Natural killer cell (primary cell): ENCODE measurements at regions not wholly inside any gene's neighbourhood (a gene's known extent, or its start where the extent isn't known, plus 50 kb on each side); places are given as distances from the start of the nearest gene placed in this dataset.

Experiments used
- ATAC-seq, 3 donors: fragments of 150-1000 bp in 2 of 3; fragments of 200-7000 bp in 1 of 3; cut with Tn5 transposase; 1 replicate in 1 of 3; 2 replicates in 2 of 3; pipeline ENCODE4 v1.10.0; 2021; ENCODE audit warnings: mild to moderate bottlenecking in 2 of 3, moderate library complexity in 2 of 3
- DNase-seq, 2 donors: peaks; one replicate each; pipeline versions ENCODE4 v3.0.0 to v3.0.0-alpha.2; 2013 to 2021; ENCODE audit warnings: mixed read lengths in 1 of 2
- H3K27ac ChIP-seq: one replicate; pipeline ENCODE4 v1.5.1; 2013; ENCODE audit warnings: mild to moderate bottlenecking, low read length
- H3K27me3 ChIP-seq: one replicate; pipeline ENCODE4 v1.6.1; 2013; ENCODE audit warnings: low read length; ENCODE audit not compliant: control insufficient read depth, insufficient read depth
- H3K36me3 ChIP-seq: one replicate; pipeline ENCODE4 v1.6.1; 2013; ENCODE audit warnings: low read length; ENCODE audit not compliant: control insufficient read depth, insufficient read depth
- H3K4me1 ChIP-seq: one replicate; pipeline ENCODE4 v1.6.1; 2013; ENCODE audit warnings: low read length; ENCODE audit not compliant: control insufficient read depth, insufficient read depth
- H3K4me3 ChIP-seq: one replicate; pipeline ENCODE4 v1.5.1; 2013; ENCODE audit warnings: low read length
- H3K9me3 ChIP-seq: one replicate; pipeline ENCODE4 v1.6.1; 2013; ENCODE audit warnings: low read length; ENCODE audit not compliant: control insufficient read depth, insufficient read depth
- H3K27ac Mint-ChIP-seq, 2 donors: one replicate each; pipeline ENCODE4 v1.8.0; 2022; ENCODE audit warnings: mild to moderate bottlenecking in 2 of 2, mixed read lengths in 2 of 2, moderate library complexity in 1 of 2
- H3K27me3 Mint-ChIP-seq, 2 donors: one replicate each; pipeline ENCODE4 v1.8.0; 2022; ENCODE audit warnings: low read depth in 2 of 2, mixed read lengths in 2 of 2
- H3K36me3 Mint-ChIP-seq: one replicate; pipeline ENCODE4 v1.8.0; 2022; ENCODE audit warnings: mixed read lengths
- H3K4me1 Mint-ChIP-seq, 2 donors: one replicate each; pipeline ENCODE4 v1.8.0; 2022; ENCODE audit warnings: mixed read lengths in 2 of 2
- H3K4me3 Mint-ChIP-seq: one replicate; pipeline ENCODE4 v1.8.0; 2022; ENCODE audit warnings: mild to moderate bottlenecking, moderate library complexity, mixed read lengths
- H3K9me3 Mint-ChIP-seq, 2 donors: one replicate each; pipeline ENCODE4 v1.8.0; 2022; ENCODE audit warnings: mixed read lengths in 2 of 2
- WGBS: methylation state at CpG from one replicate; pipeline ENCODE4 v1.1.7; 2013; ENCODE audit warnings: missing lambda C conversion rate; ENCODE audit not compliant: insufficient coverage; 5-methylcytosine and 5-hydroxymethylcytosine counted together
- intact Hi-C: fragments of 100-400 bp; cut with micrococcal nuclease; formaldehyde crosslinking; loops from one replicate; pipeline ENCODE4 v1.14.2; 2022
- TF ChIP-seq, protein P1 (sequence below): fragments of 200-600 bp; IDR thresholded peaks from one replicate; pipeline ENCODE4 v1.8.0; 2022; ENCODE audit warnings: antibody characterized with exemption

DNA sequence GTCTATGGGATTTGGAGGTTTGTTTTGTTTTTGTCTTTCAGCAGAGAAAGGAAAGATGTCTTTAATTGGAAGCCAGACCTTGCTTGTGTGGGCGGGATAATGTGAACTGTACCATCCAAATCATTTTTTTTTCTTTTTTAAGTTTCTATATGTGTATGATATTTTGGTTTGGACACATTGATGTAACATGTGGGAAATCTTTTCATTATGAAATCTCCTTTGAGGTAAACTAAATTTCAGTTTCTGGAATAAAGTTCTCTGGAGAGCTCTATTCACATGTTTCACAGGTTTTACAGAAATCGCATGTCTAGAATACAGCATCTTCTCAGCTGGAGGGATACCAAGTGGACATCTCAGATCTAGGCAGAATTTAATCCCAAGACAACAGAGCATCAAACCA is 451.5 kb upstream of the MDFIC2 start:
- TF ChIP-seq, protein P1, sequence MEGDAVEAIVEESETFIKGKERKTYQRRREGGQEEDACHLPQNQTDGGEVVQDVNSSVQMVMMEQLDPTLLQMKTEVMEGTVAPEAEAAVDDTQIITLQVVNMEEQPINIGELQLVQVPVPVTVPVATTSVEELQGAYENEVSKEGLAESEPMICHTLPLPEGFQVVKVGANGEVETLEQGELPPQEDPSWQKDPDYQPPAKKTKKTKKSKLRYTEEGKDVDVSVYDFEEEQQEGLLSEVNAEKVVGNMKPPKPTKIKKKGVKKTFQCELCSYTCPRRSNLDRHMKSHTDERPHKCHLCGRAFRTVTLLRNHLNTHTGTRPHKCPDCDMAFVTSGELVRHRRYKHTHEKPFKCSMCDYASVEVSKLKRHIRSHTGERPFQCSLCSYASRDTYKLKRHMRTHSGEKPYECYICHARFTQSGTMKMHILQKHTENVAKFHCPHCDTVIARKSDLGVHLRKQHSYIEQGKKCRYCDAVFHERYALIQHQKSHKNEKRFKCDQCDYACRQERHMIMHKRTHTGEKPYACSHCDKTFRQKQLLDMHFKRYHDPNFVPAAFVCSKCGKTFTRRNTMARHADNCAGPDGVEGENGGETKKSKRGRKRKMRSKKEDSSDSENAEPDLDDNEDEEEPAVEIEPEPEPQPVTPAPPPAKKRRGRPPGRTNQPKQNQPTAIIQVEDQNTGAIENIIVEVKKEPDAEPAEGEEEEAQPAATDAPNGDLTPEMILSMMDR, result no peak
- ATAC-seq, result no peak
- Mint-ChIP-seq H3K9me3 (no peaks in the 10 kb centered on the region), H3K27ac (no peak overlapping the region), H3K4me1 (no peaks in the 10 kb centered on the region), H3K4me3 (no peak overlapping the region), H3K27me3 (no peaks in the 10 kb centered on the region), H3K36me3 (no peaks in the 10 kb centered on the region)
- Histone ChIP-seq H3K36me3 (no peaks in the 10 kb centered on the region), H3K27me3 (no peaks in the 10 kb centered on the region), H3K27ac (no peak overlapping the region), H3K4me1 (no peaks in the 10 kb centered on the region), H3K4me3 (no peak overlapping the region), H3K9me3 (no peaks in the 10 kb centered on the region)
- WGBS, result 95% methylated on average over 1 of the region's 2 CpGs
- no peak for DNase-seq
- intact Hi-C loops, result no loop called here

DNA sequence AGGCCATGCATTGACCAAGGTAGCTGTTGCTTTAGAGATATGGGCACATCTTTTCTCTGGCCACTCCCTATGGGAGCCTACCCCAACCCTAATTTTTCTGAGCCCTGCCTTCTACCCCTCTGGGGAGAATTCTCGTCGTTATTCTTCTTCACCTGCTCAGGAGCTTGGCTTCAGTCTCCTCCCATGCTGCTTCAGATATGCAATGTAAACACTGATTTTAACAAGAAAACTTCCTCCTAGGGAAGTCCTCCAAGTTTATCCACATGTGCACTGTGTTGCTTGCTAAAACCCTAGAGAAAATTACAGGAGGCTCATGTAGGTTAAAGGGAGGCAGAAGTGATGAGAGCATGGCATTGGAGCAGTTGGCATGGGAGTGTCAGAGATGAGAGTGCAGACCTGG is 445.2 kb upstream of the MDFIC2 start:
- no peak for ATAC-seq
- no peaks in the 10 kb centered on the region for H3K4me1 ChIP-seq
- Mint-ChIP-seq H3K27me3 (no peaks in the 10 kb centered on the region), H3K36me3 (no peaks in the 10 kb centered on the region), H3K4me3 (no peak overlapping the region), H3K4me1 (no peaks in the 10 kb centered on the region), H3K27ac (no peak overlapping the region), H3K9me3 (no peaks in the 10 kb centered on the region)
- no peak for DNase-seq
- H3K9me3 ChIP-seq, result no peaks in the 10 kb centered on the region
- intact Hi-C loops, result no loop called here
- H3K36me3 ChIP-seq, result no peaks in the 10 kb centered on the region
- H3K4me3 ChIP-seq, result no peak overlapping the region
- TF ChIP-seq, protein P1, result no peak
- H3K27ac ChIP-seq, result no peak overlapping the region
- H3K27me3 ChIP-seq, result no peaks in the 10 kb centered on the region
- 96% methylated on average over 2 of the region's 2 CpGs for WGBS

DNA sequence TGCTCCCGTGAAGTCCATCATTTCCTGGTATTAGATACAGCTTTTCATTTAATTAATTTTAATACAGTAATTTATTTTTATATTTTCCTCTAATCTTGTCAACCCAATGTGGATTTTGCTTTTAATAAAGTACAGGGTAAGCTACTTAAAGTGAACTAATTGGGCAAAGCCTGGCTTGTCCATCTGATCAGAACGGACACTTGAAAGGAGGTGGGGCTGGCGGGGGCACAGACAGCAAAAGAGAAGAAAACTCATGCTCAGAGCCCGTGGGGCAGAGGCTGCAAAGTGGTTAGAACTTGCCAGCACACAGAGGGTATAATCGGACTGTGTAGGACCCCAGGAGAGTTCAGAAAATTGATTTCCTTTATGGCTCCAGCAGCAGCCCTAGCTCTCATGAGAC is 443.1 kb upstream of the MDFIC2 start:
- intact Hi-C loops, result no loop called here
- Mint-ChIP-seq H3K27me3 (peaks cover 0 to 3% of the 10 kb centered on the region in 2 donors), H3K36me3 (no peaks in the 10 kb centered on the region), H3K27ac (no peak overlapping the region), H3K4me1 (no peaks in the 10 kb centered on the region), H3K9me3 (no peaks in the 10 kb centered on the region), H3K4me3 (no peak overlapping the region)
- H3K4me1 ChIP-seq, result no peaks in the 10 kb centered on the region
- no peak overlapping the region for H3K27ac ChIP-seq
- no peaks in the 10 kb centered on the region for H3K9me3 ChIP-seq
- no peaks in the 10 kb centered on the region for H3K36me3 ChIP-seq
- TF ChIP-seq, protein P1, result no peak
- 80% methylated on average over 4 of the region's 5 CpGs for WGBS
- DNase-seq (no peak), ATAC-seq (no peak)
- no peak overlapping the region for H3K4me3 ChIP-seq
- H3K27me3 ChIP-seq, result no peaks in the 10 kb centered on the region

DNA sequence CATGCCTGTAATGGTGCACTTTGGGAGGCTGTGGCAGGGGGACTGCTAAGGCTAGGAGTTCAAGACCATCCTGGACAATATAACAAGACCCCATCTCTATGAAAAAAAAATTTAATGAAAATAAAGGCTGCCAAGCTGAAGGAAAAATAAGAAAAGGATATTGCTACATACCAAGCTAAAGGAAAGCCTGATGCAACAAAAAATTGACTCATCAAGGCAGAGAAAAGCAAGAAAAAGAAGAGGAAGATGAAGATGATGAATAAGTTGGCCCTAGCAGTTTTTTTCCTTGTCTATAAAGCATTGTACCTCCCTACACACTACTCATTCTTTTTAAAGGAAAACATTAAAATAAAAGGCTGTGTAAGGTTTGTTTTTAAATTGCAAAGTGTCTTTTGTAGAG is 441.9 kb upstream of the MDFIC2 start:
- ATAC-seq (no peak), DNase-seq (no peak)
- Mint-ChIP-seq H3K4me3 (no peak overlapping the region), H3K36me3 (no peaks in the 10 kb centered on the region), H3K27ac (no peak overlapping the region), H3K27me3 (peaks cover 0 to 3% of the 10 kb centered on the region in 2 donors), H3K4me1 (no peaks in the 10 kb centered on the region), H3K9me3 (no peaks in the 10 kb centered on the region)
- Histone ChIP-seq H3K27ac (no peak overlapping the region), H3K27me3 (no peaks in the 10 kb centered on the region), H3K9me3 (no peaks in the 10 kb centered on the region), H3K4me3 (no peak overlapping the region), H3K4me1 (no peaks in the 10 kb centered on the region), H3K36me3 (no peaks in the 10 kb centered on the region)
- intact Hi-C loops, result no loop called here
- TF ChIP-seq, protein P1, result no peak
